Cardiac muscle cell (in vitro differentiated cells and primary cell): ENCODE measurements at regions not wholly inside any gene's neighbourhood (a gene's known extent, or its start where the extent isn't known, plus 50 kb on each side); places are given as distances from the start of the nearest gene placed in this dataset.
A peak's percentile ranks its signal among the peaks of the same experiment; 100 is the strongest.

Experiments used
- DNase-seq, 2 donors: peaks; one replicate each; pipeline versions ENCODE4 v3.0.0 to v3.0.0-alpha.2; 2010 to 2017; ENCODE audit warnings: low read depth in 1 of 2, low spot score in 1 of 2
- H3K27ac ChIP-seq: fragments of 200-600 bp; sonication (generic); 2 replicates; pipeline ENCODE4 v1.5.1; 2016
- H3K27me3 ChIP-seq: fragments of 200-600 bp; sonication (generic); 2 replicates; pipeline ENCODE4 v1.6.0; 2016; ENCODE audit warnings: control low read depth
- H3K36me3 ChIP-seq: fragments of 200-600 bp; sonication (generic); 2 replicates; pipeline ENCODE4 v1.5.1; 2016; ENCODE audit warnings: control low read depth
- H3K4me1 ChIP-seq: fragments of 200-600 bp; sonication (generic); 2 replicates; pipeline ENCODE4 v1.8.1; 2017; ENCODE audit warnings: low read depth, mild to moderate bottlenecking, mixed run types
- H3K4me3 ChIP-seq: fragments of 200-600 bp; sonication (generic); 2 replicates; pipeline ENCODE4 v1.5.1; 2016; ENCODE audit warnings: mild to moderate bottlenecking
- H3K9me3 ChIP-seq: fragments of 200-600 bp; sonication (generic); 2 replicates; pipeline ENCODE4 v1.5.1; 2017; ENCODE audit warnings: low read depth, mild to moderate bottlenecking, control low read depth
- CTCF ChIP-seq: IDR thresholded peaks from 2 replicates; pipeline ENCODE4 v1.5.1; 2012; ENCODE audit warnings: low read depth, mild to moderate bottlenecking, low read length

GRCh38 chr18:45275367-45276113 is 339.7 kb upstream of the SLC14A2 start:
- Histone ChIP-seq H3K9me3 (peaks cover 4% of the 10 kb centered on the region), H3K4me3 (no peak overlapping the region), H3K27ac (no peak overlapping the region), H3K4me1 (no peaks in the 10 kb centered on the region), H3K36me3 (no peaks in the 10 kb centered on the region), H3K27me3 (no peaks in the 10 kb centered on the region)
- TF ChIP-seq CTCF = peak; percentile 75
- peak; percentile 29 to 44 for DNase-seq

- no peak for TF ChIP-seq CTCF
- Histone ChIP-seq H3K4me3 (no peak overlapping the region), H3K27me3 (no peaks in the 10 kb centered on the region), H3K4me1 (no peaks in the 10 kb centered on the region), H3K27ac (no peak overlapping the region), H3K9me3 (peaks cover 4% of the 10 kb centered on the region), H3K36me3 (no peaks in the 10 kb centered on the region)
- DNase-seq = no peak
Observed at GRCh38 chr18:45276878-45277277, 338.4 kb upstream of the SLC14A2 start.

- H3K4me3 ChIP-seq = no peak overlapping the region
- H3K27ac ChIP-seq = no peak overlapping the region
- H3K9me3 ChIP-seq = peaks cover 4% of the 10 kb centered on the region
- H3K36me3 ChIP-seq = no peaks in the 10 kb centered on the region
- no peak for TF ChIP-seq CTCF
- H3K27me3 ChIP-seq = no peaks in the 10 kb centered on the region
- no peaks in the 10 kb centered on the region for H3K4me1 ChIP-seq
- DNase-seq = no peak
Observed at GRCh38 chr18:45277908-45278307, 337.4 kb upstream of the SLC14A2 start.

- H3K27me3 ChIP-seq = no peaks in the 10 kb centered on the region
Observed at GRCh38 chr18:45280481-45281276, 334.6 kb upstream of the SLC14A2 start.

More at GRCh38 chr18:45280481-45281276, 334.6 kb upstream of the SLC14A2 start:
- no peak for DNase-seq
- H3K9me3 ChIP-seq = no peaks in the 10 kb centered on the region
- H3K4me3 ChIP-seq = no peak overlapping the region
- no peak overlapping the region for H3K27ac ChIP-seq
- no peak for TF ChIP-seq CTCF
- H3K36me3 ChIP-seq = no peaks in the 10 kb centered on the region
- no peaks in the 10 kb centered on the region for H3K4me1 ChIP-seq
